K562 (cell line): ENCODE measurements at regions not wholly inside any gene's neighbourhood (a gene's known extent, or its start where the extent isn't known, plus 50 kb on each side); places are given as distances from the start of the nearest gene placed in this dataset.

Experiments
- ETS2 ChIP-seq: IDR thresholded peaks from 2 replicates; pipeline ENCODE4 v1.6.1; 2016; ENCODE audit warnings: borderline replicate concordance, missing genetic modification characterization, mild to moderate bottlenecking, moderate library complexity, missing compliant biosample characterization; ENCODE audit not compliant: poor library complexity, severe bottlenecking
- MYNN ChIP-seq, 2 experiments: sonication (generic); formaldehyde crosslinking in 1 of 2; IDR thresholded peaks; 2 replicates each; pipeline versions ENCODE4 v1.5.0 to v1.6.1; 2016 to 2020; ENCODE audit warnings: antibody characterized with exemption in 1 of 2, missing genetic modification reagents in 1 of 2

- TF ChIP-seq MYNN (IDR thresholded peaks at IDR 0.05), result no peak
- no peak for TF ChIP-seq MYNN (CRISPR knock-in tag; IDR thresholded peaks at IDR 0.05)
- no peak for TF ChIP-seq ETS2
Measured at GRCh38 chr16:87216841-87217275, 100.3 kb downstream of the C16orf95 start.
